Ectodermal cell (in vitro differentiated cells): ENCODE measurements at regions not wholly inside any gene's neighbourhood (a gene's known extent, or its start where the extent isn't known, plus 50 kb on each side); places are given as distances from the start of the nearest gene placed in this dataset.

ENCODE experiments used
- H3K27ac ChIP-seq: 2 replicates; pipeline ENCODE4 v1.7.0; 2013; ENCODE audit warnings: mild to moderate bottlenecking, low read depth, low read length; ENCODE audit not compliant: insufficient read depth, poor library complexity, severe bottlenecking
- H3K27me3 ChIP-seq: 2 replicates; pipeline ENCODE4 v1.7.0; 2013; ENCODE audit warnings: mild to moderate bottlenecking, low read length; ENCODE audit not compliant: insufficient read depth, control insufficient read depth, poor library complexity, severe bottlenecking
- H3K36me3 ChIP-seq: one replicate; pipeline ENCODE4 v1.7.0; 2013; ENCODE audit warnings: low read length; ENCODE audit not compliant: control insufficient read depth, insufficient read depth
- H3K4me1 ChIP-seq: one replicate; pipeline ENCODE4 v1.7.0; 2013; ENCODE audit warnings: low read length; ENCODE audit not compliant: control insufficient read depth, insufficient read depth
- H3K4me3 ChIP-seq: 2 replicates; pipeline ENCODE4 v1.7.0; 2013; ENCODE audit warnings: low read depth, low read length, control low read depth; ENCODE audit not compliant: insufficient read depth
- H3K9me3 ChIP-seq: 2 replicates; pipeline ENCODE4 v1.7.0; 2013; ENCODE audit warnings: mild to moderate bottlenecking, low read length, moderate library complexity; ENCODE audit not compliant: control insufficient read depth
- WGBS, 2 experiments: methylation state at CpG; one replicate each; pipeline ENCODE4 v1.1.7; 2013; ENCODE audit warnings: missing lambda C conversion rate in 2 of 2; 5-methylcytosine and 5-hydroxymethylcytosine counted together

DNA sequence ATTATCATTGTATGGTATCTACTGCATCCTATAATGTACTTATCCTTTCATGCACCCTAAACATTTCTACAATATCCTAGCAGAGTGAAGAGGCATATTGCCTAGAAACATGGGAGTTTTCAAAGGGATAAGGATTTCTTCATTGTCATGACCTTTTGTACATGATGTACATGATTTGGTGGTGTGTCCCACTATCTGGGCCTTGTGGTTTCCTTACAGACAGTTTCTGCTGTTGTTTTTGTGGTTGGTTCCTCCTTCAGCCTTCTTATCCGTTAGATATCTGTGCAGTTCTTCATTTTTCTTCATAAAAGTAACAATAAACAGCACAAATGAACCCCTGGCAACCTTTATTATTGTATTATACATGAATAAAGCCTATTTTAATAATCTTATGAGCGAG is 70.4 kb upstream of the BACH1 start:
- H3K27ac ChIP-seq = no peak overlapping the region
- no peaks in the 10 kb centered on the region for H3K4me1 ChIP-seq
- H3K36me3 ChIP-seq = no peaks in the 10 kb centered on the region
- WGBS, 2 experiments = 80 to 88% methylated on average over 2 of the region's 2 CpGs
- H3K27me3 ChIP-seq = no peaks in the 10 kb centered on the region
- no peak overlapping the region for H3K4me3 ChIP-seq
- H3K9me3 ChIP-seq = no peaks in the 10 kb centered on the region

DNA sequence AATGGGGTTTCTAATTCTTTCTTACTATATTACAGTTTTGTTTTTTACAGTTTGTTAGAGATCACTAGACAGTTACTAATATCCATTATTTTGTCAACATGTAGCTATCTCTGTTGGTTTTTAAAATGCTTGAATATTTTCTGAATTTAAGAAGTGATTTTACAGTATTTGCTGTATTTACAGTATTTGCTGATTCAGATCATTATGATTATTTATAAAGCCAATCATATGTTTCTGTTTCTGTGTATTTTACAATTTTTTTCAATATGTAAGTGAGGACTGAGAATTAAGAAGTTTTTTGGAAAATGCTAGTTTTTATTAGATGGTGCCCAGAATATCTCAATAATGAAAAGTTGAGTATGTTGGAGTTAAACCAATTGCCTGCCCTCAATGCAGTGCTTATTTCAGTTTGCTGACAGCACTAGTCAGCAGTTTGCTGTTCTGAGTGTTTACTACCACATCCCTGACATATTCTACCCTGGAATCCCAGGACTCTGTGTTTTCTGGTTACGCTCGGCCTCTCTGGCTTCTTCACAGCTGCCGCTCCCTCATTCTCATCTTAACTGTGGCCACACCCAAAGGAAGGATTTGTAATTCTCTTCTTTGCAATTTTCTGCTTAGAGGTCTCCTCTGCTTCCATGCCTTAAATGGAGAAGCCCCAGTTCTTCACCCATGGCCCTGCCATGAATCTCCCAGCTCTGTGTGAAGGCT is 68.0 kb upstream of the BACH1 start:
- Histone ChIP-seq H3K4me1 (no peaks in the 10 kb centered on the region), H3K4me3 (no peak overlapping the region), H3K9me3 (no peaks in the 10 kb centered on the region), H3K36me3 (no peaks in the 10 kb centered on the region), H3K27me3 (no peaks in the 10 kb centered on the region), H3K27ac (no peak overlapping the region)
- 93 to 95% methylated on average over 3 of the region's 3 CpGs for WGBS, 2 experiments

GRCh38 chr21:29231756-29232529 is 66.8 kb upstream of the BACH1 start:
- Histone ChIP-seq H3K27ac (no peak overlapping the region), H3K4me3 (no peak overlapping the region), H3K4me1 (no peaks in the 10 kb centered on the region), H3K9me3 (no peaks in the 10 kb centered on the region), H3K27me3 (no peaks in the 10 kb centered on the region), H3K36me3 (no peaks in the 10 kb centered on the region)
- WGBS, 2 experiments = 91 to 93% methylated on average over 6 of the region's 6 CpGs

GRCh38 chr21:29232530-29233255 is 66.0 kb upstream of the BACH1 start:
- H3K9me3 ChIP-seq = no peaks in the 10 kb centered on the region
- H3K4me1 ChIP-seq = no peaks in the 10 kb centered on the region
- no peaks in the 10 kb centered on the region for H3K36me3 ChIP-seq
- 93 to 96% methylated on average over 8 of the region's 8 CpGs for WGBS, 2 experiments
- H3K4me3 ChIP-seq = no peak overlapping the region
- no peaks in the 10 kb centered on the region for H3K27me3 ChIP-seq
- H3K27ac ChIP-seq = no peak overlapping the region

DNA sequence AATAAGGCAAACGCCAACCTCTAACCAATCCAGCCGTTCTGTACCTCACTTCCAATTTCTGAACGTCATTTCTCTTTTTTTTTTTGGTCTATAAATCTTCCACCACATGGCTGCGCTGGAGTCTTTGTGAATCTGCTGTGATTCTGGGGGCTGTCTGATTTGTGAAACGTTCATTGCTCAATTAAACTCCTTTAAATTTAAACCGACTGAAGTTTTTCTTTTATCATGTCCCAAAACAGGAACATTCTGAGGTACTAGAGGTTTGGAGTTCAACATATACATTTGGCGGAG is 65.5 kb upstream of the BACH1 start:
- Histone ChIP-seq H3K9me3 (no peaks in the 10 kb centered on the region), H3K27me3 (no peaks in the 10 kb centered on the region), H3K36me3 (no peaks in the 10 kb centered on the region), H3K27ac (no peak overlapping the region), H3K4me3 (no peak overlapping the region), H3K4me1 (no peaks in the 10 kb centered on the region)
- WGBS, 2 experiments = 90 to 94% methylated on average over 7 of the region's 7 CpGs

DNA sequence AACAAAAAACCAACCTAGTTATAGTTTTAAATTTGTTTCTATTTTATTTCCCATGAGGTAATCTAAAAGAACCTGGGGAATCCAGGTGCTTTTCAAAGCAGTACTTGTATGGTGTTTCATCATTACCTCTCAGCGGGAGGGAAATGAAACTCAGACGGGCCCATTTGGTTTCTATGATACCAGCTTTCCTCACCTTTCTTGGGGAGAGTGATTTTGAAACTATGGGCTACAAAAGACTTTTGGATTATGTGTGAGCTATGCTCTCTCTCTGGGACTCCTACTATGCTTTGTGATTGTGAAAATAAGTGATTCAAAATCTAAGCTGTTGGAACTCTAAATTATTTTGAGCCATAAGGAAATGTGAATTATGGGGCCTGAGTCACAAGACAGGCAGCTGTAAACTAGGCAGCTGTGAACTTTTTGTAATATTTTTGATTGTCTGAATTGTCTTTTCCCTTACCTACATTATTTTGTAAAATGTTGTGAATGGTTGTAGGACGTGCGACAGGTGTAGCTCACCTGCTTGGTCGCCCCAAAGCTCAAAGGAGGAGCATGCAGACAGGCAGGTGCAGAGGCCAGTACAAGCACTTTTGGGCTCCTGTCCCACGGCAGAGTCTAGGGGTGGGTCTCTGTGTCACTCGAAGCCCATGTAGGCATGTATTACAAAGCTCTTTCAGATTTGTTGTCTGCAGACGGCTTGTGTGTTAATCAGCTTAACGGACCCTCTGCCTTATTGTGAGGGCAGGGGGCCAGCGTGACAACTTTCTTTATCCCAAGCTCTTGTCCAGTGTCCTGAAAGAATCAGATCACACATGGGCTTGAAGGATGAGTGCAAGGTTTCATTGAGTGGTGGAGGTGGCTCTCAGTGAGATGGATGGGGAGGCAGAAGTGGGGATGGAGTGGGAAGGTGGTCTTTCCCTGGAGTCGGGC is 64.8 kb upstream of the BACH1 start:
- no peaks in the 10 kb centered on the region for H3K9me3 ChIP-seq
- H3K27ac ChIP-seq = no peak overlapping the region
- H3K4me1 ChIP-seq = no peaks in the 10 kb centered on the region
- H3K4me3 ChIP-seq = no peak overlapping the region
- H3K36me3 ChIP-seq = no peaks in the 10 kb centered on the region
- H3K27me3 ChIP-seq = no peaks in the 10 kb centered on the region
- 90 to 93% methylated on average over 11 of the region's 11 CpGs for WGBS, 2 experiments

DNA sequence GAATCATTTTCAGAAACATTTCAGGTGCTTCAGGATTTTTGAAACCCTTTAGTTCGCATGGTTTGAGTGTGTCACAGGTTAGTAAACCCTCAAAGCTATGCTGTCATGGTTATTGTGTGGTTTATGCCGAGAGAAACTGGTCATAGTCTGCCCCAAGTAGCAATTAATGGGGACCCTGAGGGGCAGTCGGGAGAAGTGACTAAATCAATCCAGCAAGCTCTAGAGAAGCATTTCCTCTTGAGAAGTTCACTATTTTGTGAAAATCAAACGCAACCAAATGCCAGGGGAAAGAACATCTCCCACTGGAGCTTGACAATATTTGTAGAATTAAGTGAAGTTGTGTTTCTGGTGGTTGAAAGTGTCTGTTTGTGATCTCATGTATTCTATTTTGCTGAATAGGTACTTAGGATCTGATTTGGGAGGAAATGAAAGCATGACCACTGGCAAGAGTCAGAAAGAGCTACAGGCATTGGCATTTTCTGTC is 63.0 kb upstream of the BACH1 start:
- Histone ChIP-seq H3K4me3 (no peak overlapping the region), H3K27ac (no peak overlapping the region), H3K9me3 (no peaks in the 10 kb centered on the region), H3K27me3 (no peaks in the 10 kb centered on the region), H3K4me1 (no peaks in the 10 kb centered on the region), H3K36me3 (no peaks in the 10 kb centered on the region)
- 92 to 97% methylated on average over 4 of the region's 4 CpGs for WGBS, 2 experiments

- Histone ChIP-seq H3K4me3 (no peak overlapping the region), H3K4me1 (no peaks in the 10 kb centered on the region), H3K9me3 (no peaks in the 10 kb centered on the region), H3K36me3 (no peaks in the 10 kb centered on the region), H3K27me3 (no peaks in the 10 kb centered on the region), H3K27ac (no peak overlapping the region)
- WGBS, 2 experiments = 86 to 96% methylated on average over 1 to 2 of the region's 2 CpGs
Measured at GRCh38 chr21:29236201-29236600, 62.5 kb upstream of the BACH1 start.

DNA sequence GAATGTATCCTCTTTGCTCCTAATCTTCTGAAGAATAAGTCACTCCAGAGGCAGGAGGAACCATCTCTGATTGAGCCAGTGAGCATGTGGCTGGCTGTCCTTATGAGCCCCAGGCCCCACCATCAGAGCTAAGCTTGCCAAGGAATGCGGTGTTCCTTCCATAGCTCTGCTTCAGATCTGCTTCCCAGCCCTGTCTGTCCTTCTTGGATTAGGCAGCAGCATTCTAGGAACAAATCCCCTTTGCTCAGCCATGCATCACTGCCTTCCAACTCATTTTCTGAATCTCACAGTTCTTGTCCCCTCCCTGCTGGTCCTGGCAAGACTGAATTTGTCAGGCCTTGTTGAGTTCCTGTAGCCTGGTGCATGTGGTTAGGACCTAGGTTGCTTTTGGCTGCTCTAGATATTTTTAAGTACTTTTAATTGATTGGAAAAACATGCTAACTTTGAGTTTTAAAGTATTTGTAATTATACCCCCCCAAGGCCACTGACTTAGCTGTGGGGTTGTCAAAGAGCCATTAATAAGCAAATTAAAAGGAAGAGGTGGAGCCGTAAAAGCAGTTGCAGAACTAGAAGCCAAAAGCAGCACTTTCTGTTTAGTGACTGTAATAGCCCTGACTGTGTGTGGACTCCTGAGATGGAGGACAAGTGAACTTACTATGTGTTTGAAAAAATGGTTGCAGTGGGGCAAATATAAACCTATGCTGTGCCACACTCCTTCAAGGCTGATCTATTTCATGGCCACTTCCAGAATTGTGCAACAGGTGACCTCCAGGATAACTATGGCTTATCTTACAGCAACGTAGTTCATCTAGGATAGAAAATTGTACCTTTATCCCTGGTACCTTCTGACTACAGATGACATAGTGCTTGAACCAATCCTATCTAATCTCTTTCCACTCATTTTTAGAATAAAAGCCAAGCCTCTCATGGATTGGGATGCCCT is 61.3 kb upstream of the BACH1 start:
- 86 to 88% methylated on average over 3 of the region's 3 CpGs for WGBS, 2 experiments
- H3K27ac ChIP-seq = peak overlapping the region; percentile 52
- H3K9me3 ChIP-seq = no peaks in the 10 kb centered on the region

More for the DNA sequence above, 61.3 kb upstream of the BACH1 start:
- H3K36me3 ChIP-seq = no peaks in the 10 kb centered on the region
- H3K27me3 ChIP-seq = no peaks in the 10 kb centered on the region
- H3K4me1 ChIP-seq = no peaks in the 10 kb centered on the region
- H3K4me3 ChIP-seq = no peak overlapping the region
